ENCODE measurements at regions not wholly inside any gene's neighbourhood (a gene's known extent, or its start where the extent isn't known, plus 50 kb on each side); places are given as distances from the start of the nearest gene placed in this dataset.

DNA sequence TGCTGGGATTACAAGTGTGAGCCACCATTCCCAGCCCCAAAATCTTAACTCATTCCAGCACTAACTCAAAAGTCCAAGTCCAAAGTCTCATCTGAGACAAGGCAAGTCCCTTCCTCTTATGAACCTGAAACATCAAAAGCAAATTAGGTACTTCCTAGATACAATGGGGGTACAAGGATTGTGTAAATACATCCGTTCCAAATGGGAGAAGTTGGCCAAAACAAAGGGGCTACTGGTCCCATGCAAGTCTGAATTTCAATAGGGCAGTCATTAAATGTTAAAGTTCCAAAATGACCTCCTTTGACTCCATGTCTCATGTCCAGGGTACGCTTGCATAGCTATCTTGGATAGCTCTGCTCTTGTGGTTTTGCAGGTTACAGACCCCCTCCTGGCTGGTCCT is 94.7 kb upstream of the PPM1H start (continued):
- TF ChIP-seq, protein P1, sequence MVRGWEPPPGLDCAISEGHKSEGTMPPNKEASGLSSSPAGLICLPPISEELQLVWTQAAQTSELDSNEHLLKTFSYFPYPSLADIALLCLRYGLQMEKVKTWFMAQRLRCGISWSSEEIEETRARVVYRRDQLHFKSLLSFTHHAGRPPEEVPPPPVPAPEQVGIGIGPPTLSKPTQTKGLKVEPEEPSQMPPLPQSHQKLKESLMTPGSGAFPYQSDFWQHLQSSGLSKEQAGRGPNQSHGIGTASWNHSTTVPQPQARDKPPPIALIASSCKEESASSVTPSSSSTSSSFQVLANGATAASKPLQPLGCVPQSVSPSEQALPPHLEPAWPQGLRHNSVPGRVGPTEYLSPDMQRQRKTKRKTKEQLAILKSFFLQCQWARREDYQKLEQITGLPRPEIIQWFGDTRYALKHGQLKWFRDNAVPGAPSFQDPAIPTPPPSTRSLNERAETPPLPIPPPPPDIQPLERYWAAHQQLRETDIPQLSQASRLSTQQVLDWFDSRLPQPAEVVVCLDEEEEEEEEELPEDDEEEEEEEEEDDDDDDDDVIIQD (CRISPR knock-in tag; IDR thresholded peaks at IDR 0.05): no peak
- TF ChIP-seq, protein P2, sequence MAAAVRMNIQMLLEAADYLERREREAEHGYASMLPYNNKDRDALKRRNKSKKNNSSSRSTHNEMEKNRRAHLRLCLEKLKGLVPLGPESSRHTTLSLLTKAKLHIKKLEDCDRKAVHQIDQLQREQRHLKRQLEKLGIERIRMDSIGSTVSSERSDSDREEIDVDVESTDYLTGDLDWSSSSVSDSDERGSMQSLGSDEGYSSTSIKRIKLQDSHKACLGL (CRISPR knock-in tag; IDR thresholded peaks at IDR 0.05; ENCODE audit: borderline replicate concordance, poor library complexity, severe bottlenecking): no peak
- TF ChIP-seq NUFIP1 (IDR thresholded peaks at IDR 0.05; ENCODE audit: partially characterized antibody): no peak

DNA sequence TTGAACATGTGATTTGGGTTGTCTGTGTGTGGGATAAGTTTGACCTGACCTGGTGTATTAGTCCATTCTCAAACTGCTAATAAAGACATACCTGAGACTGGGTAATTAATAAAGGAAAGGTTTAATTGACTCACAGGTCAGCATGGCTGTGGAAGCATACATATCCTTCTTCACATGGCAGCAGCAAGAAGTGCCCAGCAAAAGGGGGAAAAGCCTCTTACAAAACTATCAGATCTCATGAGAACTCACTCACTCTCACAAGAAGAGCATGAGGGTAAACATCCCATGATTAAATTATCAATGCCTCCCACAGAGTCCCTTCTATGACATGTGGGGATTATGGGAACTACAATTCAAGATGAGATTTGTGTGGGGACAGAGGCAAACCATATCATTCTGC is 94.0 kb upstream of the PPM1H start:
- intact Hi-C loops (cut with micrococcal nuclease): loop anchor here (10.0 kb wide), 1 partner anchor 1586 kb away; the partner anchor contains the start of gene RASSF3
- FAIRE-seq: no peak
- POLR2A ChIA-PET: no interaction called here
- TF ChIP-seq FOXA1 (IDR thresholded peaks at IDR 0.05; ENCODE audit: borderline replicate concordance) (no peak), MEF2D (tag; conservative IDR thresholded peaks at IDR 0.05; ENCODE audit: low read depth) (no peak), OTX1 (CRISPR knock-in tag; IDR thresholded peaks at IDR 0.05) (no peak), MYNN (IDR thresholded peaks at IDR 0.05) (no peak), MYNN (CRISPR knock-in tag; IDR thresholded peaks at IDR 0.05) (no peak), NRF1 (conservative IDR thresholded peaks at IDR 0.05 in 1 of 2, IDR thresholded peaks at IDR 0.05 in 1 of 2) (no peak), ZNF311 (CRISPR knock-in tag; IDR thresholded peaks at IDR 0.05) (no peak), POLR2G (IDR thresholded peaks at IDR 0.05; ENCODE audit: low read depth, low read length) (no peak), NCOA4 (IDR thresholded peaks at IDR 0.05; ENCODE audit: partially characterized antibody) (no peak), EP400 (IDR thresholded peaks at IDR 0.05) (no peak)
- TF ChIP-seq, protein P3, sequence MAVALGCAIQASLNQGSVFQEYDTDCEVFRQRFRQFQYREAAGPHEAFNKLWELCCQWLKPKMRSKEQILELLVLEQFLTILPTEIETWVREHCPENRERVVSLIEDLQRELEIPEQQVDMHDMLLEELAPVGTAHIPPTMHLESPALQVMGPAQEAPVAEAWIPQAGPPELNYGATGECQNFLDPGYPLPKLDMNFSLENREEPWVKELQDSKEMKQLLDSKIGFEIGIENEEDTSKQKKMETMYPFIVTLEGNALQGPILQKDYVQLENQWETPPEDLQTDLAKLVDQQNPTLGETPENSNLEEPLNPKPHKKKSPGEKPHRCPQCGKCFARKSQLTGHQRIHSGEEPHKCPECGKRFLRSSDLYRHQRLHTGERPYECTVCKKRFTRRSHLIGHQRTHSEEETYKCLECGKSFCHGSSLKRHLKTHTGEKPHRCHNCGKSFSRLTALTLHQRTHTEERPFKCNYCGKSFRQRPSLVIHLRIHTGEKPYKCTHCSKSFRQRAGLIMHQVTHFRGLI (CRISPR knock-in tag; IDR thresholded peaks at IDR 0.05): no peak
- TF ChIP-seq, protein P4, sequence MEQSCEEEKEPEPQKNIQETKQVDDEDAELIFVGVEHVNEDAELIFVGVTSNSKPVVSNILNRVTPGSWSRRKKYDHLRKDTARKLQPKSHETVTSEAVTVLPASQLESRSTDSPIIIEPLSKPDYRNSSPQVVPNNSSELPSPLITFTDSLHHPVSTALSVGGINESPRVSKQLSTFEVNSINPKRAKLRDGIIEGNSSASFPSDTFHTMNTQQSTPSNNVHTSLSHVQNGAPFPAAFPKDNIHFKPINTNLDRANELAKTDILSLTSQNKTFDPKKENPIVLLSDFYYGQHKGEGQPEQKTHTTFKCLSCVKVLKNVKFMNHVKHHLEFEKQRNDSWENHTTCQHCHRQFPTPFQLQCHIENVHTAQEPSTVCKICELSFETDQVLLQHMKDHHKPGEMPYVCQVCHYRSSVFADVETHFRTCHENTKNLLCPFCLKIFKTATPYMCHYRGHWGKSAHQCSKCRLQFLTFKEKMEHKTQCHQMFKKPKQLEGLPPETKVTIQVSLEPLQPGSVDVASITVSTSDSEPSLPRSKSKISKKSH (CRISPR knock-in tag; IDR thresholded peaks at IDR 0.05): no peak

More for the DNA sequence above, 94.0 kb upstream of the PPM1H start:
- BruUV-seq (replicated peaks): no TSS peak
- no peak for DNase-seq (ENCODE audit: extremely low read depth in 1 of 4, low spot score in 3 of 4)
- H3K27ac ChIP-seq (ENCODE audit: extremely low read depth, low read depth, low read length): no peak overlapping the region
- H3K9me3 ChIP-seq (replicated peaks; ENCODE audit: control insufficient read depth, insufficient read depth, low read depth, low read length): no peaks in the 10 kb centered on the region
- no peaks in the 10 kb centered on the region for H3K36me3 ChIP-seq (ENCODE audit: control insufficient read depth, insufficient read depth, low read length)
- no peak overlapping the region for H3K9ac ChIP-seq (ENCODE audit: insufficient read depth in 1 of 2, low read depth in 2 of 2, low read length in 2 of 2)
- no peaks in the 10 kb centered on the region for H3K9me1 ChIP-seq (ENCODE audit: control insufficient read depth, insufficient read depth, low read length)
- H3K27me3 ChIP-seq (ENCODE audit: control insufficient read depth in 2 of 2, insufficient read depth in 2 of 2, low read length in 2 of 2): no peaks in the 10 kb centered on the region
- H3K4me2 ChIP-seq (ENCODE audit: insufficient read depth, low read length): no peak overlapping the region
- H3K4me3 ChIP-seq: no peak overlapping the region
- H2AFZ ChIP-seq (ENCODE audit: low read depth, low read length): no peak overlapping the region
- H3K4me1 ChIP-seq (replicated peaks in 1 of 2; ENCODE audit: control insufficient read depth in 2 of 2, insufficient read depth in 2 of 2, low read length in 2 of 2): no peaks in the 10 kb centered on the region
- no peak for ATAC-seq
- in situ Hi-C loops (cut with MboI): no loop called here
- CTCF ChIA-PET (ENCODE audit: low intra/inter-chr PET ratio): no interaction called here
- H4K20me1 ChIP-seq (replicated peaks; ENCODE audit: control insufficient read depth, insufficient read depth, low read length): no peaks in the 10 kb centered on the region
- no peaks in the 10 kb centered on the region for H3K79me2 ChIP-seq (ENCODE audit: control insufficient read depth, insufficient read depth, low read length)

Data from K562 (cell line).